ENCODE measurements at regions not wholly inside any gene's neighbourhood (a gene's known extent, or its start where the extent isn't known, plus 50 kb on each side); places are given as distances from the start of the nearest gene placed in this dataset.
"Not testable (repeated sequence)": the region's sequence is repeated elsewhere in the genome, so short reads cannot be mapped to it uniquely, and the experiment has no call there.

DNA sequence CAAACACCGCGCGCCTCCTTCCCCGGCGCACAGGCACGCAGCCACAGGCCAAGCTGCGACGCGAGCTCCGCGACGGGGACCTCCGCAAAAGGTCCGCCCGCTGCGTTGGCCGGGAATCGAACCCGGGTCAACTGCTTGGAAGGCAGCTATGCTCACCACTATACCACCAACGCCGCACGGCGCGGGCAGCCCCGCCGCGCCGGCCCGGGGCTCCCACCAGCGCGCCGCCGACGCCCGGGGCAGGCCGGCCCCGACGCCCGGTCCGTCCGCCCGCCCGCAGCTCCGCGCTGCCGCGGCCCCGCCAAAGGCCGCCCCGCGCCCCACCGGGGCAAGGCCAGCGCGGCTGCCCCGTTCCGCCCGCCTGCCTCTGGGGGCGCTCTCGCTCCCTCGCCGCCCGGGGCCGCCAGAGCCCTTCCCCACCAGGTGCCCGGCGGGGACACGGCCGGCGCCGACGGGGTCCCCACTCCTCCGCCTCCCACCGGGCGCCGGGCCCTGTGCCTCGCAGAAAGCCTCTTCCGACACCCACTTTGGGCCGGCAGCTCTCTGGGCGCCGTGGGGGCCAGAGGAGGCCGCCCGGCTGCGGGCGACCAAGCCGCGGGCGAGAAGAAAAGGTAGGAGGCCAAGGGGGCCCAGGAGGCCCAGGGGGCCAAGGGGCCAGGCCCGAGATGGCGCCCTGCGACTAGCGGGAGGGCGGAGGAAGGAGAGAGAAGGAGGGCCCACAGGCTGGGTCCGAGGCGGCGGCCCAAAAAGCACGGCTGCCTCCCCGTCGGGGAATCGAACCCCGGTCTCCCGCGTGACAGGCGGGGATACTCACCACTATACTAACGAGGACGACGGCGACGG is 50.2 kb upstream of the FCGR2A start:
- H3K9me3 ChIP-seq (ENCODE audit: insufficient read depth, low read length); H3K4me3 ChIP-seq (ENCODE audit: insufficient read depth, low read length, poor library complexity, severe bottlenecking); H3K79me2 ChIP-seq (ENCODE audit: insufficient read depth, low read length); H3K4me2 ChIP-seq (ENCODE audit: low read depth, low read length, poor library complexity, severe bottlenecking); H4K20me1 ChIP-seq (ENCODE audit: low read depth, low read length); H2AFZ ChIP-seq (ENCODE audit: low read depth, low read length, severe bottlenecking); H3K9me2 ChIP-seq (replicated peaks; ENCODE audit: insufficient read depth, low read length); H3K36me3 ChIP-seq (ENCODE audit: low read length); H3K27ac ChIP-seq (ENCODE audit: low read depth, low read length); H3K9ac ChIP-seq (ENCODE audit: low read length); H3K27me3 ChIP-seq (ENCODE audit: low read length); H3F3A ChIP-seq (ENCODE audit: insufficient read depth): not testable (repeated sequence)

DNA sequence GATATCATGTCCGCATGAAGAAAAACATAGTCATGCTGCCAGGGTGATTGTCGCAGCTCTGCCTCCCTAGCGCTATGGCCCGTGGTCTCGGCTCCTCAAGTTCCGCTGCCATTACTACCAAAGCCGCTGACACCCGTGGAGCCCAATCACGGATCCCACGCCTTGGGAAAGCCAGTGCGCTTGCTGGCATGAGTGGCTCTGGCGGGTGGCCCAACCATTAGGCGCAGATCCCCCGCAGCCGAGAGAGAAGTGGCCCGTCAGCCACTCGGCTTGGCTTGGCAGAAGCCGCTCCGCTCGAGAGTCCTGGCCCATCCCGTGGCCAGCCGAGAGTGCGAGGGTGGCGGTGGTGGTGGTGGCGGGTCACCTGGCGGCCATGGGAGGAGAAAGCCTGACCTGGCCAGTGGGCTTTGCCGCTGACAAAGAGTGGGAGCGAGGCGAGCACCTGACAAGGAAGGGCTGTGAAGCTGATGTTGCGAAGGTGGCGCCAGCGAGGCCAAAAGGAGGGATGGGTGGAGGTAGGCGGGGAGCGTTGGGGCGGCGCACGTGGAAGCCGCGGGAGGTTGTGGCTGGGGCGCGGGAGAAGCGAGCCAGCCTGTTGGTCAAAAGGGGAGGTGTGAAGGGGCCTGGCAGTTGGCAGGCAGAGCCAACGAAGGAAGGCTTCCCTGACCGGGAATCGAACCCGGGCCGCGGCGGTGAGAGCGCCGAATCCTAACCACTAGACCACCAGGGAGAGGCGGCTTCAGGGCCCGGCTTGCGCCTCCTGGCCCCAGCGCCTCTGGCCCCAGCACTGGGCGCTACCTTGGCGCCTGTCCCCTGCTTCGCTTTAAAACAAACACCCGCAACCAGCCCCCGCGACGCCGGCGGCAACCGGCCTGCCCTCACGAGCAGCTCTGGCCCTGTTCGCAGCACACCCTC is 51.0 kb upstream of the FCGR2A start:
- not testable (repeated sequence) for H3K27me3 ChIP-seq (ENCODE audit: low read length); H3K27ac ChIP-seq (ENCODE audit: low read depth, low read length); H3K36me3 ChIP-seq (ENCODE audit: low read length); H3K9me2 ChIP-seq (replicated peaks; ENCODE audit: insufficient read depth, low read length); H4K20me1 ChIP-seq (ENCODE audit: low read depth, low read length); H3K4me3 ChIP-seq (ENCODE audit: insufficient read depth, low read length, poor library complexity, severe bottlenecking); H3K9me3 ChIP-seq (ENCODE audit: insufficient read depth, low read length); H2AFZ ChIP-seq (ENCODE audit: low read depth, low read length, severe bottlenecking); H3K4me2 ChIP-seq (ENCODE audit: low read depth, low read length, poor library complexity, severe bottlenecking); H3F3A ChIP-seq (ENCODE audit: insufficient read depth); H3K79me2 ChIP-seq (ENCODE audit: insufficient read depth, low read length); H3K9ac ChIP-seq (ENCODE audit: low read length)

DNA sequence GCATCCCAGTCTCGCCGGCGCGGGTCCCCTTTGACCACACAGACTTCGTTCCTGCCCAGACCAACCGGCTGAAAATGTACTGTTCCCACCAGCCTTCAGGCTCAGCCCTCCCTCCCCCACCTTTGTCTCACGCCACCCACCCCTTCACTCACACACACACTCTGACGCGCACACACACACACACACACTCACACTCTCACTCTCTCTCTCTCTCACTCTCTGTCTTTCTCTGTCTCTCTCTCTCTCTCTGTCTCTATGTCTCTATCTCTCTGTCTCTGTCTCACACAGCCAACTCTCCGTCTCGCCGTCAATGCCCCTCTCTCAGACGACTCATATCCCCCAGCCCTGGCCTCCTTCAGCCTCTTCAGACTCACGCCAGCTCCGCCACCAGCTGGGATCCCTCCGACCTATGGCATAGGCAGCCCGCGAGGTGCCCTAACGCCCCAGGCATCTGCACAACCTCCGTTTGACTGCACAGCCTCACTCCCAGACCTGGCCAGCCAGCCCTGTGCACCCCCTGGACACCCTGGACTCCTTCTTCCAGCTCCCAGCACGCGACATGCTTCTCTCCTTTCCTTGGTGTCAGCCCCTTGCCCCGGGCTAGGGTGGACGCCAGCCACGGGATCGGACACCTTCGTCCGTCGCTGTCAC is 53.4 kb upstream of the FCGR2A start:
- H3K27ac ChIP-seq (ENCODE audit: low read depth, low read length); H3K27me3 ChIP-seq (ENCODE audit: low read length); H3F3A ChIP-seq (ENCODE audit: insufficient read depth); H2AFZ ChIP-seq (ENCODE audit: low read depth, low read length, severe bottlenecking); H3K79me2 ChIP-seq (ENCODE audit: insufficient read depth, low read length); H4K20me1 ChIP-seq (ENCODE audit: low read depth, low read length); H3K9me3 ChIP-seq (ENCODE audit: insufficient read depth, low read length); H3K36me3 ChIP-seq (ENCODE audit: low read length); H3K9ac ChIP-seq (ENCODE audit: low read length); H3K4me2 ChIP-seq (ENCODE audit: low read depth, low read length, poor library complexity, severe bottlenecking); H3K9me2 ChIP-seq (replicated peaks; ENCODE audit: insufficient read depth, low read length); H3K4me3 ChIP-seq (ENCODE audit: insufficient read depth, low read length, poor library complexity, severe bottlenecking): not testable (repeated sequence)

DNA sequence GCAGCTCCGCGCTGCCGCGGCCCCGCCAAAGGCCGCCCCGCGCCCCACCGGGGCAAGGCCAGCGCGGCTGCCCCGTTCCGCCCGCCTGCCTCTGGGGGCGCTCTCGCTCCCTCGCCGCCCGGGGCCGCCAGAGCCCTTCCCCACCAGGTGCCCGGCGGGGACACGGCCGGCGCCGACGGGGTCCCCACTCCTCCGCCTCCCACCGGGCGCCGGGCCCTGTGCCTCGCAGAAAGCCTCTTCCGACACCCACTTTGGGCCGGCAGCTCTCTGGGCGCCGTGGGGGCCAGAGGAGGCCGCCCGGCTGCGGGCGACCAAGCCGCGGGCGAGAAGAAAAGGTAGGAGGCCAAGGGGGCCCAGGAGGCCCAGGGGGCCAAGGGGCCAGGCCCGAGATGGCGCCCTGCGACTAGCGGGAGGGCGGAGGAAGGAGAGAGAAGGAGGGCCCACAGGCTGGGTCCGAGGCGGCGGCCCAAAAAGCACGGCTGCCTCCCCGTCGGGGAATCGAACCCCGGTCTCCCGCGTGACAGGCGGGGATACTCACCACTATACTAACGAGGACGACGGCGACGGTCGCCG is 57.4 kb upstream of the FCGR2A start:
- not testable (repeated sequence) for H3K9me2 ChIP-seq (replicated peaks; ENCODE audit: insufficient read depth, low read length); H3K9ac ChIP-seq (ENCODE audit: low read length); H3K4me3 ChIP-seq (ENCODE audit: insufficient read depth, low read length, poor library complexity, severe bottlenecking); H4K20me1 ChIP-seq (ENCODE audit: low read depth, low read length); H3K79me2 ChIP-seq (ENCODE audit: insufficient read depth, low read length); H3K9me3 ChIP-seq (ENCODE audit: insufficient read depth, low read length); H3K4me2 ChIP-seq (ENCODE audit: low read depth, low read length, poor library complexity, severe bottlenecking); H3K27ac ChIP-seq (ENCODE audit: low read depth, low read length); H3K36me3 ChIP-seq (ENCODE audit: low read length); H3K27me3 ChIP-seq (ENCODE audit: low read length); H2AFZ ChIP-seq (ENCODE audit: low read depth, low read length, severe bottlenecking); H3F3A ChIP-seq (ENCODE audit: insufficient read depth)

DNA sequence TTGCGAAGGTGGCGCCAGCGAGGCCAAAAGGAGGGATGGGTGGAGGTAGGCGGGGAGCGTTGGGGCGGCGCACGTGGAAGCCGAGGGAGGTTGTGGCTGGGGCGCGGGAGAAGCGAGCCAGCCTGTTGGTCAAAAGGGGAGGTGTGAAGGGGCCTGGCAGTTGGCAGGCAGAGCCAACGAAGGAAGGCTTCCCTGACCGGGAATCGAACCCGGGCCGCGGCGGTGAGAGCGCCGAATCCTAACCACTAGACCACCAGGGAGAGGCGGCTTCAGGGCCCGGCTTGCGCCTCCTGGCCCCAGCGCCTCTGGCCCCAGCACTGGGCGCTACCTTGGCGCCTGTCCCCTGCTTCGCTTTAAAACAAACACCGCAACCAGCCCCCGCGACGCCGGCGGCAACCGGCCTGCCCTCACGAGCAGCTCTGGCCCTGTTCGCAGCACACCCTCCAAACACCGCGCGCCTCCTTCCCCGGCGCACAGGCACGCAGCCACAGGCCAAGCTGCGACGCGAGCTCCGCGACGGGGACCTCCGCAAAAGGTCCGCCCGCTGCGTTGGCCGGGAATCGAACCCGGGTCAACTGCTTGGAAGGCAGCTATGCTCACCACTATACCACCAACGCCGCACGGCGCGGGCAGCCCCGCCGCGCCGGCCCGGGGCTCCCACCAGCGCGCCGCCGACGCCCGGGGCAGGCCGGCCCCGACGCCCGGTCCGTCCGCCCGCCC is 58.1 kb upstream of the FCGR2A start:
- H3K9me3 ChIP-seq (ENCODE audit: insufficient read depth, low read length); H3K9me2 ChIP-seq (replicated peaks; ENCODE audit: insufficient read depth, low read length); H3K4me2 ChIP-seq (ENCODE audit: low read depth, low read length, poor library complexity, severe bottlenecking); H4K20me1 ChIP-seq (ENCODE audit: low read depth, low read length); H3F3A ChIP-seq (ENCODE audit: insufficient read depth); H3K36me3 ChIP-seq (ENCODE audit: low read length); H2AFZ ChIP-seq (ENCODE audit: low read depth, low read length, severe bottlenecking); H3K27ac ChIP-seq (ENCODE audit: low read depth, low read length); H3K27me3 ChIP-seq (ENCODE audit: low read length); H3K9ac ChIP-seq (ENCODE audit: low read length); H3K4me3 ChIP-seq (ENCODE audit: insufficient read depth, low read length, poor library complexity, severe bottlenecking); H3K79me2 ChIP-seq (ENCODE audit: insufficient read depth, low read length): not testable (repeated sequence)

GRCh38 chr1:161444725-161445124 is 60.5 kb upstream of the FCGR2A start:
- H3K27ac ChIP-seq (ENCODE audit: low read depth, low read length); H3K9me2 ChIP-seq (replicated peaks; ENCODE audit: insufficient read depth, low read length); H3K27me3 ChIP-seq (ENCODE audit: low read length); H3K9ac ChIP-seq (ENCODE audit: low read length); H3K79me2 ChIP-seq (ENCODE audit: insufficient read depth, low read length); H3K4me3 ChIP-seq (ENCODE audit: insufficient read depth, low read length, poor library complexity, severe bottlenecking); H2AFZ ChIP-seq (ENCODE audit: low read depth, low read length, severe bottlenecking); H3K9me3 ChIP-seq (ENCODE audit: insufficient read depth, low read length); H3F3A ChIP-seq (ENCODE audit: insufficient read depth); H4K20me1 ChIP-seq (ENCODE audit: low read depth, low read length); H3K36me3 ChIP-seq (ENCODE audit: low read length); H3K4me2 ChIP-seq (ENCODE audit: low read depth, low read length, poor library complexity, severe bottlenecking): not testable (repeated sequence)

GRCh38 chr1:161444255-161444654 is 61.0 kb upstream of the FCGR2A start:
- not testable (repeated sequence) for H3K9me3 ChIP-seq (ENCODE audit: insufficient read depth, low read length); H3K36me3 ChIP-seq (ENCODE audit: low read length); H3K4me3 ChIP-seq (ENCODE audit: insufficient read depth, low read length, poor library complexity, severe bottlenecking); H4K20me1 ChIP-seq (ENCODE audit: low read depth, low read length); H2AFZ ChIP-seq (ENCODE audit: low read depth, low read length, severe bottlenecking); H3K27me3 ChIP-seq (ENCODE audit: low read length); H3K9ac ChIP-seq (ENCODE audit: low read length); H3K9me2 ChIP-seq (replicated peaks; ENCODE audit: insufficient read depth, low read length); H3K4me2 ChIP-seq (ENCODE audit: low read depth, low read length, poor library complexity, severe bottlenecking); H3K27ac ChIP-seq (ENCODE audit: low read depth, low read length); H3K79me2 ChIP-seq (ENCODE audit: insufficient read depth, low read length); H3F3A ChIP-seq (ENCODE audit: insufficient read depth)

Data from SU-DHL-6 (cell line).